HG03280 (cell line): ENCODE measurements at regions not wholly inside any gene's neighbourhood (a gene's known extent, or its start where the extent isn't known, plus 50 kb on each side); places are given as distances from the start of the nearest gene placed in this dataset.
"Not testable (repeated sequence)": the region's sequence is repeated elsewhere in the genome, so short reads cannot be mapped to it uniquely, and the experiment has no call there.

ENCODE experiments used
- ATAC-seq: cut with Tn5 transposase; IDR thresholded peaks from one replicate; pipeline ENCODE4 v1.9.1; 2021; ENCODE audit warnings: mild to moderate bottlenecking, moderate library complexity; ENCODE audit not compliant: unreplicated experiment

GRCh38 chr7:67301667-67302066 lies 305.0 kb downstream of the TYW1 start:
- ATAC-seq: no peak

- ATAC-seq: peak; percentile 88
These were observed 305.7 kb downstream of the TYW1 start for GRCh38 chr7:67302113-67303039.

- ATAC-seq: not testable (repeated sequence)
These were observed 308.2 kb downstream of the TYW1 start for GRCh38 chr7:67304846-67305245.

DNA sequence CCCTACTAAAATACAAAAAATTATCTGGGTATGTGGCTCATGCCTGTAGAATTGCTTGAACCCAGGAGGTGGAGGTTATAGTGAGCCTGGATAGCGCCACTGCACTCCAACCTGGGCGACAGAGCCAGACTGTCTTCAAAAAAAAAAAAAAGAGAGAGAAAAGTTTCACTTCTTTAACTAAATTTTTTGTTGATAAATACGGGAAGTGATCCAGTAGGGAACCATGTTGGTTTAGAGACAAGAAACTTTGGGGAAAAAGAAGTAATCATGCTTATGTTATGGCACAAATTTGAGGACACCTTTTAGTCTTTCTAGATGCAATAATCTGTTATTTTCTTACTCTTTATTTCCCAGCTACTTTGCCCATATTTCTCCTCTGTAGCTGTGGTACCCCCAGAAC lies 309.7 kb downstream of the TYW1 start:
- ATAC-seq: no peak

GRCh38 chr7:67309764-67310549 lies 313.3 kb downstream of the TYW1 start:
- no peak for ATAC-seq

- ATAC-seq: no peak
These were observed 315.3 kb downstream of the TYW1 start for GRCh38 chr7:67311901-67312300.

GRCh38 chr7:67313213-67313612 lies 316.6 kb downstream of the TYW1 start:
- no peak for ATAC-seq

GRCh38 chr7:67316902-67317301 lies 320.3 kb downstream of the TYW1 start:
- ATAC-seq: not testable (repeated sequence)

GRCh38 chr7:67328257-67328656 lies 331.6 kb downstream of the TYW1 start:
- not testable (repeated sequence) for ATAC-seq

GRCh38 chr7:67335165-67335564 lies 338.5 kb downstream of the TYW1 start:
- not testable (repeated sequence) for ATAC-seq

GRCh38 chr7:67335663-67336062 lies 339.0 kb downstream of the TYW1 start:
- not testable (repeated sequence) for ATAC-seq

- not testable (repeated sequence) for ATAC-seq
These were observed 341.9 kb downstream of the TYW1 start for GRCh38 chr7:67338545-67338944.

- ATAC-seq: no peak
These were observed 344.6 kb downstream of the TYW1 start for GRCh38 chr7:67341153-67341768.

DNA sequence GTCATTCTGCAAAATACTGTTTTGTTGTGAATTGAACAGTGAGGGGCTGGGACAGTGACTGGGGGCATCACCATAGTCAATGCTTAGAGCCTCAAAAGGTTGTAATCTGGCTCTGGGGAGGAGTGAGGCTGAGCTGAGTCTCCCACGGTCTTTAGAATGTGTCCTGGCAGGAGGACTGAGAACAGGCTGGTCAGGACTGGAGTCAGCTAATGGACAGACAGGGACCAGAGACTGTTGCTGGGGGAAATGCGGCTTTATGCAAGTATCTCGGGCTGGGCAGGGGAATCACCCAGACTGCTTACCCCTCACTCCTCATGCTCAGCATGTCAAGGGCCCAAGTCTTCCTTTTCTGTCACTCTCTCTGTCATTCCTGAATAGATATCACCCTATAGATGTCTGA lies 346.5 kb downstream of the TYW1 start:
- ATAC-seq: no peak

GRCh38 chr7:67343572-67343971 lies 346.9 kb downstream of the TYW1 start:
- ATAC-seq: no peak

- ATAC-seq: no peak
These were observed 348.0 kb downstream of the TYW1 start for GRCh38 chr7:67344481-67345193.

- ATAC-seq: no peak
These were observed 349.5 kb downstream of the TYW1 start for GRCh38 chr7:67346126-67346525.

DNA sequence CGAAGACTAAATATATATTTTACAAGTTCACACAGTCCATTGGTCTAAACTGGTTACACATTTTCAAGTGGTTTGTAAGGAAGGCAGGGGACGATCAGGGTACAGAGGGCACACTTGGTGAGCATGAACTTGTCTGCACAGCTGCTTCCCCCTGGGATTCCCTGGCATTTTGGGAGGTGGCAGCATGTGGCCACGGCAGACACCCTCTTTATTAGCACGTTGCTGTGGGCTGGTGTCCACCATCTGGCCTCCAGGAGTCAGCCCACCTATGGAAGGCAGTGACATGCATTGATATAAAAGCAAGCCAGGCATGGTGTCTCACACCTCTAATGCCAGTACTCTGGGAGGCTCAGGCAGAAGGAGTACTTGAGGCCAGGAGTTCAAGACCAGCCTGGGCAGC lies 350.2 kb downstream of the TYW1 start:
- no peak for ATAC-seq

GRCh38 chr7:67348171-67348570 lies 351.5 kb downstream of the TYW1 start:
- no peak for ATAC-seq

GRCh38 chr7:67357653-67358052 lies 361.0 kb downstream of the TYW1 start:
- ATAC-seq: not testable (repeated sequence)

DNA sequence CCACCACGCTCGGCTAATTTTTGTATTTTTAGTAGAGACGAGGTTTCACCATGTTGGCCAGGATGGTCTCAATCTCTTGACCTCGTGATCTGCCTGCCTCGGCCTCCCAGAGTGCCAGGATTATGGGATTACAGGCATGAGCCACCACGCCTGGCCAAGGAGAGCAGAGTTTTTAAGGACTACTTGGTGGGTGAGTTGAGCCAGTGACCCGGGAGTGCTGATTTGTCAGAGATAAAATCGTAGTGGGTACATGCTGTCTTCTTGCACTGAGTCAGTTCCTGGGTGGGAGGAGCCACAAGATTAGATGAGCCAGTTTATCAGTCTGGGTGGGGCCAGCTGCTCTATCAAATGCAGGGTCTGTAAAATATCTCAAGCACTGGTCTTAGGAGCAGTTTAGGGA lies 361.7 kb downstream of the TYW1 start:
- not testable (repeated sequence) for ATAC-seq
